CD8-positive, alpha-beta memory T cell (primary cell): ENCODE measurements at regions not wholly inside any gene's neighbourhood (a gene's known extent, or its start where the extent isn't known, plus 50 kb on each side); places are given as distances from the start of the nearest gene placed in this dataset.

Source experiments
- CTCF ChIA-PET: fragments of 350-600 bp; sonication (Branson Sonifier 250); formaldehyde crosslinking; loops from one replicate; lab custom pipeline; 2021; ENCODE audit warnings: antibody characterized with exemption; lab: Charles Lee
- POLR2A ChIA-PET: fragments of 350-600 bp; sonication (Branson Sonifier 250); formaldehyde crosslinking; loops from one replicate; lab custom pipeline; 2021; ENCODE audit warnings: antibody characterized with exemption; lab: Charles Lee
- DNase-seq, 5 donors: peaks; one replicate each; pipeline versions ENCODE4 v3.0.0 to v3.0.0-alpha.2; 2020 to 2022; ENCODE audit warnings: mixed read lengths in 1 of 5
- H3K27ac ChIP-seq: one replicate; pipeline ENCODE4 v1.7.0; 2013; ENCODE audit warnings: low read depth, mild to moderate bottlenecking, low read length, moderate library complexity
- H3K27me3 ChIP-seq: 2 replicates; pipeline ENCODE4 v1.7.0; 2013; ENCODE audit warnings: low read length, mild to moderate bottlenecking; ENCODE audit not compliant: insufficient read depth, poor library complexity, severe bottlenecking
- H3K36me3 ChIP-seq: 2 replicates; pipeline ENCODE4 v1.7.0; 2013; ENCODE audit warnings: mild to moderate bottlenecking, low read length, moderate library complexity; ENCODE audit not compliant: insufficient read depth
- H3K4me1 ChIP-seq: 2 replicates; pipeline ENCODE4 v1.7.0; 2013; ENCODE audit warnings: mild to moderate bottlenecking, low read length, moderate library complexity; ENCODE audit not compliant: insufficient read depth
- H3K4me3 ChIP-seq: 2 replicates; pipeline ENCODE4 v1.7.0; 2013; ENCODE audit warnings: mild to moderate bottlenecking, low read length
- H3K9me3 ChIP-seq: 2 replicates; pipeline ENCODE4 v1.7.0; 2013; ENCODE audit warnings: mild to moderate bottlenecking, low read length
- H3K27ac Mint-ChIP-seq, 8 donors: one replicate each; pipeline ENCODE4 v1.8.0; 2020 to 2021; ENCODE audit warnings: mixed read lengths in 8 of 8, mild to moderate bottlenecking in 6 of 8, inconsistent platforms in 3 of 8, moderate library complexity in 3 of 8
- H3K27me3 Mint-ChIP-seq, 2 donors: one replicate each; pipeline ENCODE4 v1.8.0; 2020 to 2021; ENCODE audit warnings: mixed read lengths in 2 of 2, mild to moderate bottlenecking in 1 of 2, moderate library complexity in 1 of 2
- H3K36me3 Mint-ChIP-seq, 3 donors: one replicate each; pipeline ENCODE4 v1.8.0; 2020 to 2021; ENCODE audit warnings: mixed read lengths in 3 of 3, inconsistent platforms in 1 of 3, mild to moderate bottlenecking in 1 of 3
- H3K4me1 Mint-ChIP-seq, 3 donors: one replicate each; pipeline ENCODE4 v1.8.0; 2020 to 2021; ENCODE audit warnings: mixed read lengths in 3 of 3, inconsistent platforms in 1 of 3, mild to moderate bottlenecking in 1 of 3
- H3K4me3 Mint-ChIP-seq, 7 donors: one replicate each; pipeline ENCODE4 v1.8.0; 2020 to 2021; ENCODE audit warnings: mixed read lengths in 7 of 7, mild to moderate bottlenecking in 6 of 7, moderate library complexity in 4 of 7, inconsistent platforms in 2 of 7
- H3K9me3 Mint-ChIP-seq, 5 donors: one replicate each; pipeline ENCODE4 v1.8.0; 2020 to 2022; ENCODE audit warnings: mixed read lengths in 5 of 5, mild to moderate bottlenecking in 3 of 5, moderate library complexity in 2 of 5, inconsistent platforms in 1 of 5

DNA sequence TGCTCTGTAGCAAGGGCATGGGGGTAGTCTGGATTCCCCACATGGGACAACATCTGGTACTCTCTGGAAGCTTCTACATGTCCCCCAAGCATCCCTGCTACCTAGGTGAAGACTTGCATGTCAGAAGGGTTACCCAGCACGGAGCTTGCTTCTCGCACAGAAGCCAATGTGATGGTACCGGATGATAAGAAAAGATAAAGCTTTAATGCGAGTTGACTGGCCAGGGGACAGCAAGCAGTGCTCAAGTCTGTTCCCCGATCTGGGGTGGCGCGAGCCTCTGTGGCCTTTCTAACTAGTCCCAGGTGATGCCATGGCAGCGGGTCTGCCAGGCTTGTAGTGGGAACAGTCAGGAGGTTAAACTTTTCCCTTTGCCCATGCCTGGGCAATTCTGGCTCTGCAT is 70.0 kb upstream of the TIAM2 start:
- Mint-ChIP-seq H3K36me3 (no peaks in the 10 kb centered on the region), H3K4me1 (peaks cover 4 to 17% (median 5%) of the 10 kb centered on the region in 3 donors), H3K4me3 (no peak overlapping the region), H3K27me3 (peaks cover 0 to 2% of the 10 kb centered on the region in 2 donors), H3K27ac (no peak overlapping the region), H3K9me3 (no peaks in the 10 kb centered on the region)
- Histone ChIP-seq H3K36me3 (no peaks in the 10 kb centered on the region), H3K27me3 (no peaks in the 10 kb centered on the region), H3K9me3 (no peaks in the 10 kb centered on the region), H3K4me3 (no peak overlapping the region), H3K4me1 (no peaks in the 10 kb centered on the region), H3K27ac (no peak overlapping the region)
- DNase-seq: no peak
- CTCF ChIA-PET: interaction anchor here (1.0 to 1.4 kb wide), 4 partner anchors 15 to 249 kb away, joined by 3 to 4 read pairs (median 4); no protein-coding TSS in a partner anchor
- POLR2A ChIA-PET: no interaction called here

DNA sequence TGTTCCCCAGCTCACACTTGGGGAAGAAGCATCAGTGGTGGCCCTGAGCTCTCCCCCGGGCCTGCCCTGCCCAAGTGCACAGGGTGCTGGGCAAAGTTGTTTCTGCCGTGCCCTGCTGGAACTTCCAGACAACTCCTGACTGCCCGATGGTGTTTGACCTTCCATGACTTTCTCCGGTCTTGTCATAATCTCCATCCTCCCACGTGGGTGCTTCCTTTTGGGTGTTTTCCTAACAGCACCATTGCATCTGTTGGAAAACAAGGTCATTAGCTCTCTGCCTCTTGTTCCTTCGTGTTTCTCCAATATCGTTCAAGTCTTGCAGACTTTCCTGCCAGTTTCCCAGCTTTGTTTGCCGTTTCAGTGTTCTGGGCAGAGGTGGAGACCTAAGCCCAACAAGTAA is 68.7 kb upstream of the TIAM2 start:
- Mint-ChIP-seq H3K27me3 (peaks cover 0 to 2% of the 10 kb centered on the region in 2 donors), H3K4me3 (no peak overlapping the region), H3K4me1 (peaks cover 4 to 17% (median 5%) of the 10 kb centered on the region in 3 donors), H3K9me3 (no peaks in the 10 kb centered on the region), H3K36me3 (peaks cover 0 to 2% (median 0%) of the 10 kb centered on the region in 3 donors), H3K27ac (no peak overlapping the region)
- ChIA-PET POLR2A (no interaction called here), CTCF (interaction anchor here (1.3 to 1.4 kb wide), 2 partner anchors 245 to 247 kb away, joined by 3 to 4 read pairs; no protein-coding TSS in a partner anchor)
- no peaks in the 10 kb centered on the region for H3K9me3 ChIP-seq
- no peak overlapping the region for H3K4me3 ChIP-seq
- H3K36me3 ChIP-seq: no peaks in the 10 kb centered on the region
- DNase-seq: no peak
- H3K27me3 ChIP-seq: no peaks in the 10 kb centered on the region
- no peak overlapping the region for H3K27ac ChIP-seq
- H3K4me1 ChIP-seq: no peaks in the 10 kb centered on the region

GRCh38 chr6:154928325-154928922 is 66.7 kb upstream of the TIAM2 start:
- ChIA-PET POLR2A (no interaction called here), CTCF (interaction anchor here (0.9 to 2.7 kb wide), 15 partner anchors 9 to 339 kb away, joined by 3 to 24 read pairs (median 5); no protein-coding TSS in a partner anchor)
- Mint-ChIP-seq H3K9me3 (no peaks in the 10 kb centered on the region), H3K27ac (peak overlapping the region in 2 of 8 donors; percentile 5 to 21), H3K4me3 (no peak overlapping the region), H3K27me3 (no peaks in the 10 kb centered on the region), H3K36me3 (peaks cover 0 to 6% (median 1%) of the 10 kb centered on the region in 3 donors), H3K4me1 (peaks cover 0 to 10% (median 4%) of the 10 kb centered on the region in 3 donors)
- H3K4me3 ChIP-seq: no peak overlapping the region
- H3K36me3 ChIP-seq: no peaks in the 10 kb centered on the region
- DNase-seq: peak; percentile 18 to 67 (median 35)
- H3K27ac ChIP-seq: no peak overlapping the region
- H3K9me3 ChIP-seq: no peaks in the 10 kb centered on the region
- H3K27me3 ChIP-seq: no peaks in the 10 kb centered on the region
- H3K4me1 ChIP-seq: no peaks in the 10 kb centered on the region

DNA sequence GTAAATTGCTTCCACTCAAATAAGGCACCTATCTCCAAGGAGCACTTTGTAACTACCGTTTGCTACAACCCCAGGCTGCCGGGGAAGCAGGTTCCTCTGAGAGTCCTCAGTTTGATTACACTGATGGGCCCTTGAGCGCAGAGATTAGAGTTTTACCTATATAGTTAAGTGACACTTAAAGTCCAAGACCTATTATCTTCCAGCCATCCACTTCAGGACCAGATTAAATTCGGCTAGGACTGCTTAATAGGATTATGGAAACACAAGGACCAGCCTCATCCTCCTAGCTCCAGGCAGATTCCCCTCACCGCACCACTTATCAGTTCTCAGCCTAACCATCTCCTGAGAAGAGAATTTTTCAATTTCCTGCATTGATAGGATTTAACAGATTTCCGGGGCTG is 64.7 kb upstream of the TIAM2 start:
- Histone ChIP-seq H3K4me1 (no peaks in the 10 kb centered on the region), H3K36me3 (no peaks in the 10 kb centered on the region), H3K9me3 (no peaks in the 10 kb centered on the region), H3K4me3 (no peak overlapping the region), H3K27me3 (no peaks in the 10 kb centered on the region), H3K27ac (no peak overlapping the region)
- CTCF ChIA-PET: interaction anchor here (2.7 kb wide), 1 partner anchor 255 kb away, joined by 9 read pairs; no protein-coding TSS in a partner anchor
- peaks cover 0 to 5% (median 1%) of the 10 kb centered on the region in 3 donors for H3K4me1 Mint-ChIP-seq
- no peaks in the 10 kb centered on the region for H3K9me3 Mint-ChIP-seq
- POLR2A ChIA-PET: no interaction called here
- no peak overlapping the region for H3K27ac Mint-ChIP-seq
- H3K27me3 Mint-ChIP-seq: no peaks in the 10 kb centered on the region
- peaks cover 0 to 6% (median 1%) of the 10 kb centered on the region in 3 donors for H3K36me3 Mint-ChIP-seq
- no peak for DNase-seq
- H3K4me3 Mint-ChIP-seq: no peak overlapping the region

DNA sequence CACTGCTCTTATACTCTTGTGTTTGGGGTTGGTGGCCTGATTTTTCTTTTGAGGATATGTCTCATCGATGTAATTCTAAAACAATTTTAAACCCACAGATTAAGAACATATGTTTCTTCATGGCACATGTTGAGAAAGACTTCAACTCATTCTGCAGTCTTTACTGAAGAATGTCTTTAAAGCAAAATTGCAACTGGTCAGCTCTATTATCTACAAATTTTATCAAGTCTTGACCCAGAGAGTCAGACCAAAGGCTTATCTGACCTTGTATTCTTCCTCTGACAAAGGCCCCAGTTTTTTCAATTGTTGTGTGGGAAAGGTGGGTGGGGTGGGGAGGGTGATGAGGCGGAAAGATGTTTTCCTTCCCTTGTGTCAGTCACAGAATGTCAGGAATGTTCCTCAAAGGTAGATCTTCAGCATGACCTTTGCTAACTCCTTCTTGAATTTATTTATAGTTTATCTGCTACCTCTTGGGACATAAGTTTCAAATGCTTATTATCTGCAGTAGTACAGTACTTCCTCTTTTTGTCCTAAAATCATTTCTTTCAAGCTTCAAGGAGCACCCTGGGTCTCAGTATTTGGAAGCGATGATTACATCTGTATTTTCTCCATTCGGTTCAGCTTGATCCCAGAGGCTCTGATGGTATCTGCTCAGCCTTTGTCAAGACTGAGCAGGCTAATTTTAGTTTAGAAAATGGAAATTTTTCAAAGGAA is 63.2 kb upstream of the TIAM2 start:
- H3K36me3 Mint-ChIP-seq: peaks cover 0 to 6% (median 1%) of the 10 kb centered on the region in 3 donors
- DNase-seq: no peak
- no peaks in the 10 kb centered on the region for H3K27me3 Mint-ChIP-seq
- ChIA-PET CTCF (no interaction called here), POLR2A (no interaction called here)
- H3K27ac ChIP-seq: no peak overlapping the region
- H3K27ac Mint-ChIP-seq: no peak overlapping the region
- H3K4me1 ChIP-seq: no peaks in the 10 kb centered on the region
- H3K4me3 ChIP-seq: no peak overlapping the region
- H3K4me3 Mint-ChIP-seq: no peak overlapping the region
- H3K27me3 ChIP-seq: no peaks in the 10 kb centered on the region
- H3K9me3 ChIP-seq: no peaks in the 10 kb centered on the region
- H3K36me3 ChIP-seq: no peaks in the 10 kb centered on the region
- no peaks in the 10 kb centered on the region for H3K9me3 Mint-ChIP-seq
- H3K4me1 Mint-ChIP-seq: peaks cover 0 to 5% (median 1%) of the 10 kb centered on the region in 3 donors

- H3K9me3 ChIP-seq: no peaks in the 10 kb centered on the region
- Mint-ChIP-seq H3K36me3 (peaks cover 0 to 6% (median 1%) of the 10 kb centered on the region in 3 donors), H3K4me3 (no peak overlapping the region), H3K27me3 (no peaks in the 10 kb centered on the region), H3K9me3 (no peaks in the 10 kb centered on the region), H3K4me1 (peaks cover 0 to 5% (median 1%) of the 10 kb centered on the region in 3 donors), H3K27ac (peak overlapping the region in 1 of 8 donors; percentile 33)
- no peak overlapping the region for H3K4me3 ChIP-seq
- no peak for DNase-seq
- H3K27ac ChIP-seq: no peak overlapping the region
- ChIA-PET CTCF (no interaction called here), POLR2A (no interaction called here)
- no peaks in the 10 kb centered on the region for H3K4me1 ChIP-seq
- H3K36me3 ChIP-seq: no peaks in the 10 kb centered on the region
- H3K27me3 ChIP-seq: no peaks in the 10 kb centered on the region
Observed at GRCh38 chr6:154932515-154933027, 62.5 kb upstream of the TIAM2 start.

DNA sequence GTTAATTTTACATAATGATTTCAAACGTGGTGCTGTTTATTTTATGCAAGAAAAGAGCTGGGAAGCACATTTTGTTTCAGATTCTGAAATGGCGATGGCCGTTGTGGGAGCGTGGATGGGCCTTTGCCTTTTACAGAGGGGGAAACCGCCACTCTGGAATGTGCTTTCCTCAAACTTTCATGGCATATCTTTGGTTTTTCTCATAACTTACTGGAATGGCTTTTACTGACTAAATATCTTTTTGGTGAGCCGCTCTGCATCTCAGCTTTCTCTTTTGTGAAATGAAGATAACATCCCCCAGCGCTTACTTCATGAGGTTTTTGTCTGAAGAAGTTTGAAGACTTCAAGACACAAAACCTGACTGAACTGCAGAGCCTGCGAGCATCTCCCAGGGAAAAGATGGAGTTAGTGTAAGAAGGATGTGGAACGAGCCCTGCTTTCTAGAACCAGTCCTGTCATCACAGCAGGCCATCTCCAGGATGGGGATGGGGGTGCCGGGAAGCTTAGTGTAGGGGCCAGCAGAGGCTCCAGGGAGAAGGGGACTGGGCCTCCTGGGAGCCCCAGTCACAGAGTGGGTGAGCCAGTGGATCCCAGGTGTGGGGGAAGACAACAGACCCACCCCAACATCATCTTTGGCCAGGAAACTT is 61.8 kb upstream of the TIAM2 start:
- Histone ChIP-seq H3K36me3 (no peaks in the 10 kb centered on the region), H3K9me3 (no peaks in the 10 kb centered on the region), H3K4me1 (no peaks in the 10 kb centered on the region), H3K27ac (no peak overlapping the region), H3K27me3 (no peaks in the 10 kb centered on the region), H3K4me3 (no peak overlapping the region)
- no peaks in the 10 kb centered on the region for H3K27me3 Mint-ChIP-seq
- no peak overlapping the region for H3K4me3 Mint-ChIP-seq
- ChIA-PET POLR2A (no interaction called here), CTCF (interaction anchor here (0.8 kb wide), 1 partner anchor 10 kb away, joined by 4 read pairs; no protein-coding TSS in a partner anchor)
- H3K4me1 Mint-ChIP-seq: peaks cover 0 to 3% (median 1%) of the 10 kb centered on the region in 3 donors
- no peak for DNase-seq
- peaks cover 0 to 6% (median 1%) of the 10 kb centered on the region in 3 donors for H3K36me3 Mint-ChIP-seq
- H3K9me3 Mint-ChIP-seq: no peaks in the 10 kb centered on the region
- no peak overlapping the region for H3K27ac Mint-ChIP-seq
